AG04449 (cell line): ENCODE measurements at regions not wholly inside any gene's neighbourhood (a gene's known extent, or its start where the extent isn't known, plus 50 kb on each side); places are given as distances from the start of the nearest gene placed in this dataset.

Experiments used
- CTCF ChIA-PET: fragments of 350-600 bp; formaldehyde crosslinking; extraction: SDS; loops from one replicate; lab custom pipeline; 2021; ENCODE audit warnings: antibody characterized with exemption; lab: Yijun Ruan, JAX
- POLR2A ChIA-PET: fragments of 400-600, 350-600 bp; formaldehyde crosslinking; extraction: SDS; loops from one replicate; lab custom pipeline; 2020; ENCODE audit warnings: antibody characterized with exemption, inconsistent platforms; lab: Yijun Ruan, JAX
- DNase-seq: peaks from one replicate; pipeline ENCODE4 v3.0.0-alpha.2; 2010; ENCODE audit warnings: low read depth, low spot score
- H3K4me3 ChIP-seq: 2 replicates; pipeline ENCODE4 v1.5.1; 2011; ENCODE audit warnings: low read depth, mild to moderate bottlenecking, control low read depth, low read length
- TF ChIP-seq, protein P1 (sequence below): IDR thresholded peaks from one replicate; pipeline ENCODE4 v1.5.1; 2011; ENCODE audit warnings: mild to moderate bottlenecking, moderate library complexity, low read length, control low read depth, inconsistent platforms; ENCODE audit not compliant: insufficient read depth; ENCODE audit errors: missing control alignments

DNA sequence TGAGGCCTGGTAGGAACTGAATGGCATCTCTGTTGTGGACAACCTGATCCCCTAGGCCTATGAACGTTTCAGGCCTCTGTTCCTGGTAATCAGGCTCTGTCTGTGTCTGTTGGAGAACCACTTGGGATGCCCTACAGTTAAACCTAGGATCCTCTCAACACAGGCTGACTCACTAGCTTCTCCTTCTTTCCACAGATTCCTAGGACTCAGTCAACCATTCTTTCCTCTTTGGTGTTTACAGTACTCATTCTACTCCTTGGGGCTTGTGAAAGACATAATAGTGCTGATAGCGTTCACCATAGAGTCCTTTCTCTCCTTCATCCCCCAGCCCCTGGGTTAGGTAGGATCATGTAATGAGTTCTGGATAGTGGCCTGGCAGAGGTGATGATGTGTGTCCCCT lies 544.3 kb downstream of the METTL4 start:
- no peak for DNase-seq
- ChIA-PET CTCF (no interaction called here), POLR2A (no interaction called here)
- H3K4me3 ChIP-seq = no peak overlapping the region
- TF ChIP-seq, protein P1, sequence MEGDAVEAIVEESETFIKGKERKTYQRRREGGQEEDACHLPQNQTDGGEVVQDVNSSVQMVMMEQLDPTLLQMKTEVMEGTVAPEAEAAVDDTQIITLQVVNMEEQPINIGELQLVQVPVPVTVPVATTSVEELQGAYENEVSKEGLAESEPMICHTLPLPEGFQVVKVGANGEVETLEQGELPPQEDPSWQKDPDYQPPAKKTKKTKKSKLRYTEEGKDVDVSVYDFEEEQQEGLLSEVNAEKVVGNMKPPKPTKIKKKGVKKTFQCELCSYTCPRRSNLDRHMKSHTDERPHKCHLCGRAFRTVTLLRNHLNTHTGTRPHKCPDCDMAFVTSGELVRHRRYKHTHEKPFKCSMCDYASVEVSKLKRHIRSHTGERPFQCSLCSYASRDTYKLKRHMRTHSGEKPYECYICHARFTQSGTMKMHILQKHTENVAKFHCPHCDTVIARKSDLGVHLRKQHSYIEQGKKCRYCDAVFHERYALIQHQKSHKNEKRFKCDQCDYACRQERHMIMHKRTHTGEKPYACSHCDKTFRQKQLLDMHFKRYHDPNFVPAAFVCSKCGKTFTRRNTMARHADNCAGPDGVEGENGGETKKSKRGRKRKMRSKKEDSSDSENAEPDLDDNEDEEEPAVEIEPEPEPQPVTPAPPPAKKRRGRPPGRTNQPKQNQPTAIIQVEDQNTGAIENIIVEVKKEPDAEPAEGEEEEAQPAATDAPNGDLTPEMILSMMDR = no peak

GRCh38 chr18:2027756-2028155 lies 543.5 kb downstream of the METTL4 start:
- H3K4me3 ChIP-seq = no peak overlapping the region
- TF ChIP-seq, protein P1 = no peak
- ChIA-PET CTCF (no interaction called here), POLR2A (no interaction called here)
- no peak for DNase-seq

- DNase-seq = no peak
- no peak overlapping the region for H3K4me3 ChIP-seq
- TF ChIP-seq, protein P1 = no peak
- ChIA-PET POLR2A (no interaction called here), CTCF (no interaction called here)
Observed at GRCh38 chr18:2028986-2029385, 542.3 kb downstream of the METTL4 start.

- POLR2A ChIA-PET = no interaction called here
- CTCF ChIA-PET = no interaction called here
- no peak overlapping the region for H3K4me3 ChIP-seq
- TF ChIP-seq, protein P1 = no peak
- no peak for DNase-seq
Observed at GRCh38 chr18:2030647-2031046, 540.7 kb downstream of the METTL4 start.

GRCh38 chr18:2032036-2032435 lies 539.3 kb downstream of the METTL4 start:
- POLR2A ChIA-PET = no interaction called here
- TF ChIP-seq, protein P1 = no peak
- DNase-seq = no peak
- CTCF ChIA-PET = no interaction called here
- no peak overlapping the region for H3K4me3 ChIP-seq

DNA sequence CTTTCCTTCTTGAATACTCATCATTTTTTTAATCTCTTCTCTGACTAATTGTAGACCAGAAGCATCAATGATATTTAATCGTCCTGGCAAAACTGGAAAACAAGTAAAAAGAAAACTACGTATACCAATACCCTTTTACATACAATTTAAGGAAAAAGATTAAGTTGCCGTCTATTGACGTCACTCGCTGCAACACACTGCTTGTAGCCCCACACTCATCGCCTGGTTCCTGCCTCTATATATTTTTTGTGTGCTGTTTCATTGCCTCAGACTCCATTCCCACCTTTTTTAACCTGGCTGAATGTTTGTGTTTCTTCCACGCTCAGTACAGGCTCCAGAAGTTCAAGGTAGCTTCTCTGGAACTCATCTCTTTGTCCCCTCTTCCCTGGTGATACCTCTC lies 536.2 kb downstream of the METTL4 start:
- ChIA-PET CTCF (no interaction called here), POLR2A (no interaction called here)
- DNase-seq = no peak
- TF ChIP-seq, protein P1 = no peak
- no peak overlapping the region for H3K4me3 ChIP-seq
